ENCODE measurements at regions not wholly inside any gene's neighbourhood (a gene's known extent, or its start where the extent isn't known, plus 50 kb on each side); places are given as distances from the start of the nearest gene placed in this dataset.
"Not testable (repeated sequence)": the region's sequence is repeated elsewhere in the genome, so short reads cannot be mapped to it uniquely, and the experiment has no call there.

DNA sequence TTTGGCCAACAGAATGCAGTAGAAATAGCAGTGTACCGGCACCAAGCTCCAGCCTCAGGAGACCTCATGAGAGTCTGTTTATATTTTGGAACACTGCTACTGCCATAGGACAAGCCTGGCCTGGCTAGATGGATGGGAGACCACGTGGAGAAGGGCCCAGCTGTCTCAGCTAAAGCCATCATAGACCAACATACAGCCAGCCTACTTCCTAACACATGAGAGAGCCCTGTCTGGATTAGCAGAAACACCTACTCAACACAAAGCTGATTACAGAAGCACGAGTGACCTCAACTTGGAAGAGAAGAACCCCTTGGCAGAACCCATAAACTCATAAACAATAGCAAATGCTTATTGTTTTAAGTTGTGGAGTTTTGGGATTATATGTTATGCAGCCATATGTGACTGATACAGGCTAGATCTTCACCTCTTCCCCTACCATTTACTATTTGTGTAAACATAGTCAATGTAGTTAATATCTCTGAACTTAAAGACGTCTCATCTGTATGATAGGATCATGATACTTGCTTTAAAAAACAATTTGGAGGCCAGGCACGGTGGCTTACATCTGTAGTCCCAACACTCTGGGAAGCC is 199.4 kb upstream of the ZNF217 start:
- DNase-seq = no peak

DNA sequence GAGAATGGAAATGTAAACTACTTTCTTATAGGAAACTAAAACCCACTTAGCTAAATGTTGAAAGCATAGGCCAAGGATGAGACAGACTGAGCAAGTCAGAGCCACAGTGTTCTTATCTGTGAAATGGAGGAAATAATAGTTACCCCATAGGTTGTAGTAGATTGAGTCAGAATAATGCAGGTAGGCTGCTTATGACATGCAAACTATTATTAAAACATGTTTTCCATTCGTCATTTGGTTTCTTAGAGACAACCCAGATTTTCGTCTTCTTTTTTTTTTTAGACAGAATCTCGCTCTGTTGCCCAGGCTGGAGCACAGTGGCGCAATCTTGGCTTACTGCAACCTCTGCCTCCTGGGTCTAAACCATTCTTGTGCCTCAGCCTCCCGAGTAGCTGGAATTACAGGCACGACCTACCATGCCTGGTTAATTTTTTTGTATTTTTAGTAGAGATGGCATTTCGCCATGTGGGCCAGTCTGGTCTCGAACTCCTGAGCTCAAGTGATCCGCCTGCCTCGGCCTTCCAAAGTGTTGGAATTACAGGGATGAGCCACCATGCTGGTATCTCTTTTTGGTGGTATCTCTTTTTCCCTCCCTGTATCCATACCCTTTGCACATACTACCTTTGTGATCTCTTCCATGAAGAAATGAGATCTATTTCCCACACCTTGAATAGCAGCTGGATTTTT is 196.5 kb upstream of the ZNF217 start:
- DNase-seq = no peak

DNA sequence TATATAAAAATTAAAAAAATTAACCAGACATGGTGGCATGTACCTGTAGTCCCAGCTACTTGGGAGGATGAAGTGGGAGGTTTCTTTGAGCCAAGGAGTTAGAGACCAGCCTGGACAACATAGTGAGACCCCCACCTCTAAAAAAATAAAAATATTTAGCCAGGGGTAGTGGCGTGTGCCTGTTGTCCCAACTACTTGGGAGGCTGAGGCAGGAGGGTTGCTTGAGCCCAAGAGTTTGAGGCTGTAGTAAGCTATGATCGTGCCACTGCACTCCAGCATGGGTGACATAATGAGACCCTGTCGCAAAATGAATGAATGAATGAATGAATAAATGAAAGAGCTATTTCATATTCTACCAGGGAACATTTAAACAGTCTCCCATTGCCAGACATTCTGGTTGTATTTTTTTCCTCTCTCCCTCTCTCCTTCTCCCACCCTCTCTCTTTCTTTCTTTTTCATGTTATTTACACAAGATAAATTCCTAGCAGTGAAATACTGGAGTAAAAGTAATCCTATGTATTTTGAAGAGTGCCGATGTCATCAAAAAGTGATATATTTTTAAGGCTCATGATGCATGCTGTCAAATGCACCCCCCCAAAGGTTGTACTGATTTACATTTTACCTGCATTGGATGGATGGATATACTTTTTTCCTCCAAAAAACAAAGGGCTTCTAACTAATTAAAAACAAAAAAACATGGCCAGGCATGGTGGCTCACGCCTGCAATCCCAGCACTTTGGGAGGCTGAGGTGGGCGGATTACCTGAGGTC is 194.8 kb upstream of the ZNF217 start:
- no peak for DNase-seq

DNA sequence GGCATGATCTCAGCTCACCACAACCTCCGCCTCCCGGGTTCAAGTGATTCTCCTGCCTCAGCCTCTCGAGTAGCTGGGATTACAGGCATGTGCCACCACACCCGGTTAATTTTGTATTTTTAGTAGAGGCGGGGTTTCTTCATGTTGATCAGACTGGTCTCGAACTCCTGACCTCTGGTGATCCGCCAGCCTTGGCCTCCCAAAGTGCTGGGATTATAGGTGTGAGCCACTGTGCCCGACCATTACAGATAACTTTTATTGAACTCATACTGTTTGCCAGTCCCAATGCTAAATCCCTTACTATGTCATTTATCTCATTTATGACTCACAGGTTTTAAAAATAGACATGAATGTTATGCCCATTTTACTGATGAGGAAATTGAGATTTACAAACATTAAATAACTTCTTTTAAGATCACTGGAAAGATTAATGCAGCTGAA is 193.9 kb upstream of the ZNF217 start:
- not testable (repeated sequence) for DNase-seq

DNA sequence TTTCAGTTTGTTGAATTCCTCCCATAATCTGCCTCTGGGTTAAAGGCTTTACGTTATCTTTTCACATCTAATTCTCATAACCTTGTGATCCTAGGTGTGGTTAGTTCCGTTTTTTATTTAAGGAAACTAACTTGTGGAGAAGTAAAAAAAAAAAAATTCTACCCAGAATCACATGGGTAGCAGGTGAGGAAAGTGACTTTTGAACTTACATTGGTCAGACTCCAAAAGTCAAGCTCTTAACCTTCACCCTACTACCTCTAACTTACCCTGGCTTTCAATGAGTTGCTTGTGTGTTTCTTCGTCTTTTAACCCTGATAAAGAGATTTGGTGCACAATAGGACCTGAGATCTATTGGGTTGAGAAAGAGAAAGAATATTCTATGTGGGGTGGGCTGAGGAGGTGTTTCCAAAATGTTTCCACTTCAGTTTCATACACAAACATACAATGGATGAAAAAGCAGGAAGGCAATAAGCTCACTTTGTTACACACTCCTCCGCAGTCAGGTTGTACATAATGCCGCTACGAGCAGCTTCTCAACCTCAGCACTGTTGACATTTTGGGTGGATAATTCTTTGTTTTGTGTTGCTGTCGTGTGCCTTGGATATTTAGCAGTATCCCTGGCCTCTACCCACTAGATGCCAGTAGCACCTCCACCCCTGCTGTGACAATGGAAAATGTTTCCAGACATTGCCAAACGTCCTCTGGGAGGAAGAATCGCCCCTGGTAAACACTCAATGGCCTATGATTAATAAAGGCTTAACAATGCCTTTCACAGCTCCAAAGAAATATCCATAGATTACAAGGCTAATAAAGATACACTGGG is 193.0 kb upstream of the ZNF217 start:
- peak; percentile 63 for DNase-seq

DNA sequence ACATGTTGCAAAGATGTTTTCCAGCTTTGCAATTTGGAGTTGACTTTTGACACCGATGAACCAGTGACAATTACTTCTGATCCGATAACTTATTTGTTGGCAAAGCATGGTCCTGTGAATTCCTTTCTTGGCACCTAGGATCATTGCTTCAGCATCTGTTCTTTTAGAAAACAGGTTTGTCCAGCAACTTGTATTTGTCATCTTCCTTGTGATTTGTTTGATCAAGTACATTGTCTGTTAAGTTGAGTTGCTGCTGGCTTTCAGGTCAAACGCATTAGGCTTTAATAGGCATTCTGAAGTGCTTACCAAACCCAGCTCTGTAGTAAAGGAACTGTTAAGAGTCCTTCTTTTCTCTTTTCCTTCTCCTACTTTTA is 192.4 kb upstream of the ZNF217 start:
- peak; percentile 81 for DNase-seq

DNA sequence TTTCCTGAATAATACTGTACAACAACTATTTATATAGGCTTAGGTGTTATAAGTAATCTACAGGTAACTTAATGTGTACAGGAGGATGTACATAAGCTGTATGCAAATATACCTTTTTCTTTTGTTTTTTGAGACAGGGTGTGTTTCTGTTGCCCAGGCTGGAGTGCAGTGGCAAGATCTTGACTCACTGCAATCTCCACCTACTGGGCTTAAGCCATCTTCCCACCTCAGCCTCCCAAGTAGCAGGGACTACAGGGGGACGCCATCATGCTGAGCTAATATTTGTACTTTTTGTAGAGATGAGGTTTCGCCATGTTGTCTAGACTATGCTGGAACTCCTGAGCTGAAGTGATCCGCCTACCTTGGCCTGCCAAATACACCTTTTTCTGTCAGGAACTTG is 191.7 kb upstream of the ZNF217 start:
- no peak for DNase-seq

DNA sequence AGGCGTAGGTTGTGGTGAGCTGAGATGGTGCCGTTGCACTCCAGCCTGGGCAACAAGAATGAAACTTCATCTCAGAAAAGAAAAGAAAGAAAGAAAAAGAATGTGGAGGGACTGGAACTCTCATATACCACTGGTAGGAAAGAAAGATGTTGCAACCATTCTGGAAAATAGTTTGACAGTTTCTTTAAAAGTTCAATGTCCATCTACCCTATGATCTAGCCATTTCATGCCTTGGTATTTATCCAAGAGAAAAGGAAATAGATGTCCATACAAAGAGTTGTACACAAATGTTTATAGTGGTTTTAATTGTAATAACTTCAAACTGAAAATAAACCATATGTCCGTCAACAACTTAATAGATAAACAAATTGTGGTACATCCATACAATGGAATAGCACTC is 190.1 kb upstream of the ZNF217 start:
- no peak for DNase-seq

DNA sequence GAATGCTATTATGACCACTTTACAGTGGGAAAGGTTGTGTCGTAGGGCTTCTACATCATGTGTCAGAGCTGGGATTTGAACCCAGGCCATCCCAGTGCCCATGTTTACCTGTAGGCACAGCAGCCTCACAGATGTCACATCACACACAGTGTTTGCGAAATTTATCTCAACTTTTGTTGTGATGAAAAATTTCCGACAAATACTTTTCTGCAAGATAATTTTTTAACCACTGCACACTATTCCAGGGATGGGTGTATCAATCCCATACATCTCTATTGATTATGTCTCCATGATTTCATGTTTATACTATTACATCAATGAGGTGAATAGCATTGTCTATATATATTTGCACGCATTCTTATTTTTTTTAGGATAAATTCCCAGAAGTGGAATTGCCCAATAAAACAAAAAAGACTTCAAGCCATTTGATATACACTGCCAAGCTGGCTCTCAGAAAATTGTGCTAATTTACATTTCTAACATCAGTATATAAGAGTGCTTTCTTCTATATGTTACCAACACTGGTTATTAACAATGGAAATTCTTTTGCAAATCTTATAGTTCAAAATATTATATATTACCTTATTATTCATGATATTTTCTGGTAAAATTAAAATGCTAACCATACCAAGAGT is 189.1 kb upstream of the ZNF217 start:
- no peak for DNase-seq

DNA sequence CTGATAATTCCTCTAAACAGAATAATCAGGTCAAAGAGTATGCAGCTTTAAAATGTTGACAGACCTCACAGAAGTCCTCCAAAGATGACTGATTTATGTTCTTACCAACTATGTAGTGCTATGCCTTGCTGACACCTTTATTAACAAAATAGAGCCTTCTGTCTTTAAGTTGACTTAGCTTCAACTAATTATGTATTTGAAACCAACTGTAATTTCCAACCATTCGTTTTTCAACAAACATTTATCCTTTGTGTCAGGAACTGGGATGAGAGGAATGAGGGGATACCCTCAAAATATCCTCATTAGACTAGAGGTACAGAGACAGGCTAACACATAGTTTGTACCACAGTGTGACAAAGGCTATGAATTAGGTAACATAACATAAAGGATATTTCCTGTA is 186.2 kb upstream of the ZNF217 start:
- DNase-seq = no peak

DNA sequence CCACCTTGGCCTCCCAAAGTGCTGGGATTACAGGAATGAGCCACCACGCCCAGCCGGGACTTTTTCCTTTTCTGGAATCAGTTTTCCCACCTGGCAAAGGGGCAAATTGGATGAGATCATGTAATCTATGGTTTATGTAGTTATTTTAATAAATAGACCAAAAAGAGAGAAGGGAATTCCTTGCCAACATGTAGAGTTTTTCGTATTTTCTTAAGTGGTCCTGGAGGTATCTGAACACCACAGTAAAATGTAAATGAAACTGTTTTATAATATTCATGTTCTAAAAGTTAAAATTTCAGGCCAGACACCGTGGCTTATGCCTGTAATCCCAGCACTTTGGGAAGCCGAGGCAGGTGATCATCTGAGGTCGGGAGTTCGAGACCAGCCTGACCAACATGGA is 185.1 kb upstream of the ZNF217 start:
- DNase-seq = no peak

DNA sequence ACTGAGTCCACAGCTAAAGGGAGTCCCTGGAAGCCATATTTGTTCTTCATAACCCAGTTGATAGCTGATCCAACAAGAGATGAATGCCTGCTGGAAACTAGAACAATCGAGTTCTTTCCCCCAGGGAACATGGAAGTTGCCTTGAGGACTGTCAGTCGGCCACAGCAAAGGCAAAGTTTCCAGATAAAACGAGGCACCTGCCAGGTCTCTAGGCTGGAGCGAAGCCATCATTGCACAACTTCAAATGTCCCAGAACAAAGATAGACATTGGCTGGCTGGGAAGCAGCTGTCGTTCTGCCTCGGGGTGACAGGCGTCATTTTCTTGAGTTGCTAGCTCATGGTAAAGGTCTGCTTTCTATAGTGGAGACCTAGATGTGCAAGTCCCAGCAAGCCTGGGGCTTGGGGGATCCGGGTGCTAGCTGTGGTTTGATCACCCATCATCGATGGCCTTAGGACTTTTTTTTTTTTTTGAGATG is 184.4 kb upstream of the ZNF217 start:
- DNase-seq = no peak

DNA sequence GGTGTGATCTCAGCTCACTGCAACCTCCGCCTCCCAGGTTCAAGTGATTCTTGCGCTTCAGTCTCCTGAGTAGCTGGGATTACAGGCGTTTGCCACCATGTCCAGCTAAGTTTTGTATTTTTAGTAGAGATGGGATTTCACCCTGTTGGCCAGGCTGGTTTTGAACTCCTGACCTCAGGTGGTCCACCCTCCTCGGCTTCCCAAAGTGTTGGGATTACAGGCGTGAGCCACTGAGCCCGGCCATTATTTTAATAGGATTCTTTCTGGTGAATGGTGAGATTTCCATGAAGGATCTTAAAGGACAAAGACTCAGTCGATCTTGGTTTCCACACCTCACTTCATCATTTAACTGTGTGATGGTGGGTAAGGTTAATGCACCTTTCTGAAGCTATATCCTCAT is 183.8 kb upstream of the ZNF217 start:
- DNase-seq = not testable (repeated sequence)

DNA sequence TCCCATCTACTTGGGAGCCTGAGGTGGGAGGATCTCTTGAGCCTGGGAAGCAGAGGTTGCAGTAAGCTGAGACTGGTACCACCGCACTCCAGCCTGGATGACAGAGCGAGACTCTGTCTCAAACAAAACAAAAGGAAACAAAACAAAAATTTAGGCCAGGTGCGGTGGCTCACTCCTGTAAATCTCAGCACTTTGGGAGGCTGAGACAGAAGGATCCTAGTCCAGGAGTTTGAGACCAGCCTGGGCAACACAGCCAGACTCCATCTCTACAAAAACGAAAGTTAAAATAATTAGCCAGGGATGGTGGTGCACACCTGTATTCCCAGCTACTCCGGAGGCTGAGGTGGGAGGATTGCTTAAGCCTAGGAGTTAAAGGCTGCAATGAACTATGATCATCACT is 183.2 kb upstream of the ZNF217 start:
- DNase-seq = no peak

DNA sequence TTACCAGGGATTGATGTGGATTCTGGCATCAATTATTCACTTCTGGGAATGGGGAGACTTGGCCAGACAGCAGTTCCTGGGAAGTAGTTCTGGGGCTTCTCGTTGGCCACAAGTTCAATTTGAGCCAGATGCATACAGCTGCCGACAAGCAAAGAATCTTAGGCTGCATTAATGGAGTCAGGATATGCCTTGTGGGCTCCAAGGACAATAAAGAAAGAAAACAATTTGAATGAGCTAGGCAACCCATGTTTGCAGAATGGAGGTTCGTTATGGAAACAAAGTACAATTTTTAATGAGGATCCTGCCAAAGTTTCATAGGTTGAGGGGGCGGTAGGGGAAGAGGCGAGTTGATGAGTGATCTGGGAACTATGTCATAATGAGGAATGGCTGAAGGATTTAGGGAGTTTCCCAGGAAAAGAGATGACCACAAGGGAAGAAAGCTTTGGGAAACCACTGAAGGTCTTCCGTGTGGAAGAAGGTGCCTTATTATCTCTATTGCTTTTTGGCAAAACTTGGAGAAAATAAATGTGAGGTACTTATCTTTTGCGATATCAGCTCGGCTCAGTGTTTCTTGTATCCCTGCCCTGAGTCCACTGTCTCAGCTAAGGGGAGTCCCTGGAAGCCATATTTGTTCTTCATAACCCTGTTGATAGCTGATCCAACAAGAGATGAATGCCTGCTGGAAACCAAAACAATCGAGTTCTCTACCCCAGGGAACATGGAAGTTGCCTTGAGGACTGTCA is 181.0 kb upstream of the ZNF217 start:
- DNase-seq = no peak

DNA sequence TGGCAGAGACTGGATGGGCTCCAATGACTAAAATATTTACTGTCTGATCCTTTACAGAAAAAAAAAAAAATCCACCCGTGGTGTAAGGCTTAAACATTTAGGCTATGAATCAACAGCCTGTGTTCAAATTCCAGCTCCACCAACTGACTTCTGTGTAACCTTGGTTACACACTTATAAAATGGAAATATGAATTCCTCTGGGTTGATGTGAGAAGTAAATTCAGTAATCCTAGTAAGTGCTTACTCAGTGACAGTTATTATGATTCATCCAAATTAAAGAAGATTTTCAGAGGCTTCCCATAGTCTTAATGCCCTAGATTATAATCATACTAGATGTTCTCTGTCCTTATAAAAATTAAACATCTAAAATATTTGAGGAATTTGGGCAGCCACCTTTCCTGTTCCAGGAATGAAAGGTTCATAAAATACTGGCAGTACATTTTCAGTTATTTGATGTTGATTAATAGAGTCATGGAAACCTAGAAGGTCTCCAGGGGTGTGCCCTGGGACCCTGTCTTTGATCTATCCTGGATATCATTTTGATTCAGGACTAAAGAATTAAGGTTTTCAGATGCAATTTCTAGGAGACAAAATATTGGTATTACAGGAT is 180.3 kb upstream of the ZNF217 start:
- DNase-seq = no peak

DNA sequence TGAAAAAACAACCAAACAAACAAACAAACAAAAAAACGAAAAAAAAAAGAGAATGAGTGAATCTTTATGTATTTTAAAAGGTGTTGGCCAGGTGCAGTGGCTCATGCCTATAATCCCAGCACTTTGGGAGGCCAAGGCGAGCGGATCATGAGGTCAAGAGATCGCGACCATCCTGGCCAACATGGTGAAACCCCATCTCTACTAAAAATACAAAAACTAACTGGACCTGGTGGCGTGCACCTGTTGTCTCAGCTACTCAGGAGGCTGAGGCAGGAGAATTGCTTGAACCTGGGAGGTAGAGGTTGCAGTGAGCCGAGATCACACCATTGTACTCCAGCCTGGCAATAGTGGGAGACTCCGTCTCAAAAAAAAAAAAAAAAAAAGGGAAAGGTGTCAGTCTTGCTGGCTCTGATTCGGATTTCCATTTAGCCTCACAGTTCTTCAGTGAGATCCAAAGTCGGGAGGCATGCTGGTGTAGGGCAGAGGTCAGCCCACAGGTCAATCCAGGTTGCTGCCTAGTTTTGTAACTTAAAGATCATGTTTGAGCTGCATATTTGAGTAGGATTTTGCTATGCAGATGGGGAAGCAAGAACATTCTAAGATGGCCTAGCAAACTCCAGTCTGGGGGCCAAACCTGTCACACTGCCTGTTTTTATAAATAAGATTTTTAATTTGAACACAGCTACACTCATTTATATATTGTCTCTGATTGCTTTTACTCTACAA is 179.6 kb upstream of the ZNF217 start:
- DNase-seq = not testable (repeated sequence)

DNA sequence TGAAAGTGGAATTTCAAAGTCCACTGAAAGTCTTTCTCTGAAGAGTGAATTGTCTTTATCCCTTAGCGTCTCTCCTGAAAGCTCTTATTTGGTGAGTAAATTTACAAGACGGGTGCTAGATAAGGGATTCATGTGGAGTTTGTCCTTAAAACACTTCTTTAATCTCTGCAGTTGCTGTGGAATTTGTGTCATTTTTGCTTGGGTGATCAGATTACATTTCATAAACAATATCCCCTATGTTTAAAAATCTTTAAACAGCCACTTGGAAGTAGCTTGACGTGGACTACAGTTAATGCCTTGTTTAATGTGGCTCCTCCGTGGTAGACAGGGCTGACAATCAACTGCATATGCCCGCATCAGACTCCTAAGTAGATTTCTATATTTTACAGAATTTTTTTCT is 175.4 kb upstream of the ZNF217 start:
- no peak for DNase-seq

DNA sequence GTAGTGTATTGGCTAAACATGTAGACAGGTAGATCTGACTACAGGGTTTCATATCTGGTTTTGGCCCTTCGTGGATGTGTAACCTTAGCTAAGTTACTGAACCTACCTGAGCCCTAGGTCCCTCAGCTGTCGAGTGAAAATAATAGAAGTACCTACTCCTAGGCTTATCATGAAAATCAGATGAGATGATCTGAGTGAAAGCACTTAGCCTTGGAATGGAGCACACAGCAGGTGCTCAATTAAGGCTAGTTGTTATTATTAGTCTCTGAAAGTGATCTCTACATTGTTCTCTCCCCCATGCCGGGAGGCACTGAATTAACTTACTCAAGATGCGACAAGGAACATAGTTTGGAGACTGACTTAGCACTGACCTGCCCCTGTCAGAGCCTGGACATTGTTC is 174.7 kb upstream of the ZNF217 start:
- DNase-seq = no peak

DNA sequence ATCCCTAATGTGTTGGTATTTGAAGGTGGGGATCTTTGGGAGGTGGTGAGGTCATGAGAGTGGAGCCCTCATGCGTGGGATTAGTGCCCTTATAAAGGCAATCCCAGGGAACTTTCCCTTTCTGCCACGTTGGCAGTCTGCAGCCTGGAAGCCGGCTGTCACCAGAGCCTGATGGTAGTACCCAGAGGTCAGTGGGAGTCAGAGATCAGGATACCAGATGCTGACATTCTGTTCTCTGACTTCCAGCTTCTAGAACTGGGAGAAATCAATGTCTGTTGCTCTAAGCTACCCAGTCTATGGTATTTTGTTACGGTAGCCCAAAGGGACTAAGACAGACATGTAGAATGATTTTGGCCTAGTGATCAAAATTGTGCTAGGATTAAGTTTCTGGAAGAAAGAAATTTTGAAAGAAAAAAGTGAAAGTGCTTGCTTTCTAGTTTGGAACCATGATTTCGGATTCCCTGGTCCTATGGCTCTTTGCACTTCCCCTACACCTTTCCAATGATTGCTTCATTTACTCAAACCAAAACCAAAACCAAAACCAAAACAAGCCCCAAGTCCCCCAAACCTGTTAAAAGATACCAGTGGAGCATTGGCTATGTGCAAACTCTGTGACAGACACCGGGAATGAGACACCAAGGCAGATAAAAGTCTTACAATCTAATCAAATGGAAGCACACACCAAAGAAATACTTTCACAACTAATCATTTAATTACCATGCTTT is 173.7 kb upstream of the ZNF217 start:
- DNase-seq = no peak
